Activated B cell treated with CpG ODN at 0.5 μM for 24 hours (primary cell): ENCODE measurements at regions not wholly inside any gene's neighbourhood (a gene's known extent, or its start where the extent isn't known, plus 50 kb on each side); places are given as distances from the start of the nearest gene placed in this dataset.

Source experiments
- ATAC-seq: fragments of 200-7000 bp; cut with Tn5 transposase; one replicate; pipeline ENCODE4 v1.10.0; 2021; ENCODE audit warnings: low read depth, mild to moderate bottlenecking, moderate library complexity
- CTCF ChIA-PET: fragments of 350-600 bp; sonication (Branson Sonifier 250); formaldehyde crosslinking; loops from one replicate; lab custom pipeline; 2021; ENCODE audit warnings: antibody characterized with exemption; lab: Charles Lee
- POLR2A ChIA-PET: fragments of 350-600 bp; sonication (Branson Sonifier 250); formaldehyde crosslinking; loops from one replicate; lab custom pipeline; 2021; ENCODE audit warnings: antibody characterized with exemption; lab: Charles Lee
- DNase-seq: peaks from one replicate; pipeline ENCODE4 v3.0.0; 2022
- H3K27ac Mint-ChIP-seq: one replicate; pipeline ENCODE4 v1.8.0; 2020; ENCODE audit warnings: mixed read lengths
- H3K27me3 Mint-ChIP-seq: one replicate; pipeline ENCODE4 v1.8.0; 2021; ENCODE audit warnings: mixed read lengths
- H3K36me3 Mint-ChIP-seq: one replicate; pipeline ENCODE4 v1.8.0; 2021; ENCODE audit warnings: low read depth, mixed read lengths
- H3K4me1 Mint-ChIP-seq: one replicate; pipeline ENCODE4 v1.8.0; 2021; ENCODE audit warnings: mixed read lengths
- H3K4me3 Mint-ChIP-seq: one replicate; pipeline ENCODE4 v1.8.0; 2020; ENCODE audit warnings: mild to moderate bottlenecking, mixed read lengths
- H3K9me3 Mint-ChIP-seq: one replicate; pipeline ENCODE4 v1.8.0; 2020; ENCODE audit warnings: mixed read lengths
- intact Hi-C: fragments of 100-400 bp; cut with micrococcal nuclease; formaldehyde crosslinking; loops from one replicate; pipeline ENCODE4 v1.15.1; 2024
- TF ChIP-seq, protein P1 (sequence below): fragments of 200-600 bp; IDR thresholded peaks from one replicate; pipeline ENCODE4 v1.8.0; 2022; ENCODE audit warnings: antibody characterized with exemption, mild to moderate bottlenecking

DNA sequence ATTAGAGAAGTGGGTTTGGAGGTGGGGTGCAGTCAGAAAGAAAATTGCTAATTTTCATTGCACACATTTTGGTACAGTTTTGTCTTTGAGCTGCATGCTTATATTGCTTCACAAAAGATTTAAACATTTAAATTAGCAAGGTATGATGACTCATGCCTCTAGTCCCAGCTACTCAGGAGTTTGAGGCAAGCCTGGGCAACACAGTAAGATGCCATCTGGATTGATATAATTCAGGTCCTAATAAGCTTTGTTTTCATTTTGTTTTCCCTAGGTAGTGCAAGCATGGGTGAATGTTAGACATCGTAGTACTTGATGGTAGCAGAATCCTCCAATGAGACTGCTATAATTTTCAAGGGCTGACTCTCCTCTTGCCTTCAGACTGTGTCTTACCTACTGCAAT lies 396.7 kb upstream of the RGPD4 start:
- ChIA-PET CTCF (no interaction called here), POLR2A (no interaction called here)
- TF ChIP-seq, protein P1, sequence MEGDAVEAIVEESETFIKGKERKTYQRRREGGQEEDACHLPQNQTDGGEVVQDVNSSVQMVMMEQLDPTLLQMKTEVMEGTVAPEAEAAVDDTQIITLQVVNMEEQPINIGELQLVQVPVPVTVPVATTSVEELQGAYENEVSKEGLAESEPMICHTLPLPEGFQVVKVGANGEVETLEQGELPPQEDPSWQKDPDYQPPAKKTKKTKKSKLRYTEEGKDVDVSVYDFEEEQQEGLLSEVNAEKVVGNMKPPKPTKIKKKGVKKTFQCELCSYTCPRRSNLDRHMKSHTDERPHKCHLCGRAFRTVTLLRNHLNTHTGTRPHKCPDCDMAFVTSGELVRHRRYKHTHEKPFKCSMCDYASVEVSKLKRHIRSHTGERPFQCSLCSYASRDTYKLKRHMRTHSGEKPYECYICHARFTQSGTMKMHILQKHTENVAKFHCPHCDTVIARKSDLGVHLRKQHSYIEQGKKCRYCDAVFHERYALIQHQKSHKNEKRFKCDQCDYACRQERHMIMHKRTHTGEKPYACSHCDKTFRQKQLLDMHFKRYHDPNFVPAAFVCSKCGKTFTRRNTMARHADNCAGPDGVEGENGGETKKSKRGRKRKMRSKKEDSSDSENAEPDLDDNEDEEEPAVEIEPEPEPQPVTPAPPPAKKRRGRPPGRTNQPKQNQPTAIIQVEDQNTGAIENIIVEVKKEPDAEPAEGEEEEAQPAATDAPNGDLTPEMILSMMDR: no peak
- intact Hi-C loops: no loop called here
- Mint-ChIP-seq H3K27me3 (no peaks in the 10 kb centered on the region), H3K4me1 (no peaks in the 10 kb centered on the region), H3K9me3 (peaks cover 7% of the 10 kb centered on the region), H3K36me3 (no peaks in the 10 kb centered on the region), H3K4me3 (no peak overlapping the region), H3K27ac (no peak overlapping the region)
- no peak for DNase-seq
- ATAC-seq: no peak

DNA sequence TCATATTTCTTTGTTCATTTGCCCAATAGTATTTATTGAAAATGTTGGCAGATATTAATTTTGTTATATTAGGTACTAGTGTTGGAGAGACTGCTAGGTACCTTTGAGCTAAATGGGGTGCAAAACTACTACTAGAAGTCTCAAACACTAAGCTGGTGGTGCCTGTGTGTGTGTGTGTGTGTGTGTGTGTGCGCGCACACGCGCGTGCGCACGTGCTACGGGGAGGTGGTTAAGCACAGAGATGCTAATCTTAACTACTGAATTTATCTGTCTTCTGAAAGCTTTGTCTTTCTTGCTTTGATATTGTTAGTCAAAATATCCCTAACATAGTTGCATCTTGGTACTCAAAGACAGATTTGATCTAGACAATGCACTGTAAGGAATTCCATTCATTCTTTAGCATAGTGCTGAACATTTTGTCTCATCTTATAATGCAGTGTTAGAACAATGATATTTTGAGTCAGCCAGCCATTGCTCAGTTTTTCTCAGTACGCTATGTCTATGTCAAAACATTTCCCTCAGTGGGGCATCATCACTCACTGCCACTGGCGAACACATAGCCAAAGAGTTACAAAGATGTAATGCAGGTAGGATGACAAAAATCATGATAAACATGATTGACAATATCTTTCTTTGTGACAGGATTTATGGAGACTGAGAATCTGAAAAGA lies 396.0 kb upstream of the RGPD4 start:
- TF ChIP-seq, protein P1: no peak
- ATAC-seq (no peak), DNase-seq (no peak)
- intact Hi-C loops: no loop called here
- POLR2A ChIA-PET: no interaction called here
- CTCF ChIA-PET: no interaction called here
- H3K4me1 Mint-ChIP-seq: no peaks in the 10 kb centered on the region
- no peaks in the 10 kb centered on the region for H3K36me3 Mint-ChIP-seq
- H3K9me3 Mint-ChIP-seq: peaks cover 7% of the 10 kb centered on the region
- no peaks in the 10 kb centered on the region for H3K27me3 Mint-ChIP-seq
- no peak overlapping the region for H3K27ac Mint-ChIP-seq
- H3K4me3 Mint-ChIP-seq: no peak overlapping the region

DNA sequence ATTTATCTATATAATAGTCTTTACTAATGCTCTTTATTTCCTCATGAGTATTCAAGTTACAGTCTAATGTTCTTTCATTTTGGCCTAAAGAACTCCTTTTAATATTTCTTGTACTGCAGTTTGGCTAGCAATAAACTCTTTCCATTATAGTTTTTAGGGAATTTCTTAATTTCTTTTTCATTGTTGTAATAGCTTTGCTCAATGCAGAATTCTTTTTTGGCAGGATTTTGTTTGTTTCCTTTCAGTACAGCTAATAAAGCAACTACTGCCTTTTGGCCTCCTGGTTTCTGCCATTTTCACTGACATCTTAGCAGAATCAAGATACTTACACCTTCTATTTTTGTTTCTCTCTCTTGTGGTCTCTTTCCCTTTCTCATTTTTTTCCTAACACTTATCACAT lies 390.4 kb upstream of the RGPD4 start:
- Mint-ChIP-seq H3K9me3 (peaks cover 9% of the 10 kb centered on the region), H3K27me3 (no peaks in the 10 kb centered on the region), H3K27ac (no peak overlapping the region), H3K4me3 (no peak overlapping the region), H3K36me3 (no peaks in the 10 kb centered on the region), H3K4me1 (no peaks in the 10 kb centered on the region)
- intact Hi-C loops: no loop called here
- no peak for ATAC-seq
- DNase-seq: no peak
- CTCF ChIA-PET: no interaction called here
- TF ChIP-seq, protein P1: no peak
- POLR2A ChIA-PET: no interaction called here

DNA sequence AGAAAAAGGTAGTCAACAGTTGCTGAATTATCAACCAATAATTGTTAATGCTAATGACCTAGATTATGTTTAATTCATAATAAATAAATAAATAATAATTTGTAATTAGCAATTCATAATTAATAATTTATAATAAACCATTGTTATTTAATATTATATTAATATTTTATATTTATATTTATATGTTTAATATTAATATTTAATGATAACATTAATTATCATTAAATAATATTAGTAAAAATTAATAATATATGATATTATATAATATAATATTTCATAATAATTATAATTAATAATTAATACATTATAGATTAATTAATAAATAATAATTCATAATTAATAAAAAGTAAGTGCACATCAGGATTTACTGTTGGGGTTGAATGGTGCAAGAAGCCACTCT lies 389.4 kb upstream of the RGPD4 start:
- no peaks in the 10 kb centered on the region for H3K36me3 Mint-ChIP-seq
- ChIA-PET POLR2A (no interaction called here), CTCF (no interaction called here)
- H3K4me3 Mint-ChIP-seq: no peak overlapping the region
- H3K4me1 Mint-ChIP-seq: no peaks in the 10 kb centered on the region
- no peak overlapping the region for H3K27ac Mint-ChIP-seq
- H3K9me3 Mint-ChIP-seq: peaks cover 9% of the 10 kb centered on the region
- TF ChIP-seq, protein P1: no peak
- ATAC-seq (no peak), DNase-seq (no peak)
- intact Hi-C loops: no loop called here
- H3K27me3 Mint-ChIP-seq: no peaks in the 10 kb centered on the region

DNA sequence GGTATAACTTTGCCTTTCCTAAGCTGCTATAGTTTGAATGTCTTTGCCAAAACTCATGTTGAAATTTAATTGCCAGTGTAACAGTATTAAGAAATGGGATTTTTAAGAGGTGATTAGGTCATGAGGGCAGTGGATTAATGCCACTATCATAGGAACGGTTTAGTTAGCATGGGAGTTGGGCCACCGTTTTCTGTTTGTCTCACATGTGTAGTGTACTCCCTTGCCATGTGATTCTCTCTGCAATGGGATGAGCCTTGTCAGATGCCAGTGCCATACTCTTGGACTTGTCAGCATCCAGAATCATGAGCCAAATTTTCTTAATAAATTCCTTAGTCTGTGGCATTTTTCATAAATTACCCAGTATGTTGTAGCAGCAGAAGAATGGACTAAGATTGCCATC lies 388.9 kb upstream of the RGPD4 start:
- H3K9me3 Mint-ChIP-seq: peaks cover 9% of the 10 kb centered on the region
- POLR2A ChIA-PET: no interaction called here

More for the DNA sequence above, 388.9 kb upstream of the RGPD4 start:
- TF ChIP-seq, protein P1: no peak
- H3K4me3 Mint-ChIP-seq: no peak overlapping the region
- H3K4me1 Mint-ChIP-seq: no peaks in the 10 kb centered on the region
- DNase-seq (no peak), ATAC-seq (no peak)
- H3K27me3 Mint-ChIP-seq: no peaks in the 10 kb centered on the region
- H3K36me3 Mint-ChIP-seq: no peaks in the 10 kb centered on the region
- CTCF ChIA-PET: no interaction called here
- no peak overlapping the region for H3K27ac Mint-ChIP-seq
- intact Hi-C loops: no loop called here
